AG09309 (cell line): ENCODE measurements at regions not wholly inside any gene's neighbourhood (a gene's known extent, or its start where the extent isn't known, plus 50 kb on each side); places are given as distances from the start of the nearest gene placed in this dataset.

Experiments
- DNase-seq: peaks from one replicate; pipeline ENCODE4 v3.0.0-alpha.2; 2010; ENCODE audit warnings: low read depth
- H3K4me3 ChIP-seq: 2 replicates; pipeline ENCODE4 v1.5.1; 2011; ENCODE audit warnings: mild to moderate bottlenecking, low read depth, low read length, moderate library complexity; ENCODE audit not compliant: control insufficient read depth
- TF ChIP-seq, protein P1 (sequence below): IDR thresholded peaks from 2 replicates; pipeline ENCODE4 v1.5.1; 2011; ENCODE audit warnings: mild to moderate bottlenecking, low read depth, low read length, inconsistent platforms; ENCODE audit not compliant: insufficient read depth, control insufficient read depth; ENCODE audit errors: missing control alignments

DNA sequence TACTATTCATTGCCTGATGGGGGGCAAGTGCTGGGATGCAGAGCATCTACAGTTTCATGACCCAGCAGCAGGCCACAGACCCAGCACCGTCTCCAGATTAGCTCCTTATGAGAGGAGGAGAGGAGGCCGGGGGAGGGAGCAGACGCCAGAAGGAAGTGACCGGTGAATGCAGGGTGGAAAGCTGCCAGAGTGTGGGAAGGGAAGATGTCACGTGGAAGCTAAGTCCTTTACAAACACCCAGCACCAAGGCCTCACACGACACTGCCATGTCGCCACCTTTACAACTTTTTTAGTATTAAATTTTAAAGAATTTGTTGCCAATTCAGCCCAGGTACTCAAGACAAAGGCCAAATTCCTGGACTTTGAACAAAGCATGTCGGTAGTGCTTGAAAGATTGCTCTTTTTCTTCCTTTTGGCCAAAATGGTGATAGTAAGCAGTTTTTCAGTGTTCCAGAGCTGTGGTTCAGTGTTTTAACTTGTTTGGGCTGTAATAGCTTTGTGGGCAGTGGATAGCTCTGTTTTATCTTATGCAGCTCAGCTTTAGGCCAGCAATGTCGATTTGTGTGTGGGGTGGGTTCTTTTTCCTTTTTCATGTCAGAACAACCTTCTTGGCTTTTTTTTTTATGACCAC is 58.2 kb downstream of the ZBTB38 start:
- TF ChIP-seq, protein P1, sequence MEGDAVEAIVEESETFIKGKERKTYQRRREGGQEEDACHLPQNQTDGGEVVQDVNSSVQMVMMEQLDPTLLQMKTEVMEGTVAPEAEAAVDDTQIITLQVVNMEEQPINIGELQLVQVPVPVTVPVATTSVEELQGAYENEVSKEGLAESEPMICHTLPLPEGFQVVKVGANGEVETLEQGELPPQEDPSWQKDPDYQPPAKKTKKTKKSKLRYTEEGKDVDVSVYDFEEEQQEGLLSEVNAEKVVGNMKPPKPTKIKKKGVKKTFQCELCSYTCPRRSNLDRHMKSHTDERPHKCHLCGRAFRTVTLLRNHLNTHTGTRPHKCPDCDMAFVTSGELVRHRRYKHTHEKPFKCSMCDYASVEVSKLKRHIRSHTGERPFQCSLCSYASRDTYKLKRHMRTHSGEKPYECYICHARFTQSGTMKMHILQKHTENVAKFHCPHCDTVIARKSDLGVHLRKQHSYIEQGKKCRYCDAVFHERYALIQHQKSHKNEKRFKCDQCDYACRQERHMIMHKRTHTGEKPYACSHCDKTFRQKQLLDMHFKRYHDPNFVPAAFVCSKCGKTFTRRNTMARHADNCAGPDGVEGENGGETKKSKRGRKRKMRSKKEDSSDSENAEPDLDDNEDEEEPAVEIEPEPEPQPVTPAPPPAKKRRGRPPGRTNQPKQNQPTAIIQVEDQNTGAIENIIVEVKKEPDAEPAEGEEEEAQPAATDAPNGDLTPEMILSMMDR, result no peak
- no peak overlapping the region for H3K4me3 ChIP-seq
- DNase-seq, result no peak

DNA sequence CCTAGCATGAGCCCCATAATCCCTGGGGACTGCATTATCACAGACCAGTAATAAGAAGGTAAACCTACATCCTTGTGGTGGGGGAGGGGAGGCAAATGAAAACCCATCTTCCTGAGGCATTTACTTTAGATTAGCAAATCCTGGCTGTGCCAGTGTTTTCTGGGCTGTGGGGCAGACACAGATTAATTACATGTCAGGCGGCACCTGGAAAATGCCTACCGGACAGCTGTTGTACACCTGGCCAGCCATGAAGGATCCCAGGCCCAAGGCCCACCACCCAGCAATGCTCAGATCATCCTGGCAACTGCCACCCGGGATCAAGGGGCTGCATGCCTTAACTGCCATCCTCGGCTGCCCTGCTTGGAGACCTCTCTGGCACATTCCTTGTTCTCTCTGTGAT is 59.1 kb upstream of the RASA2 start:
- no peak for DNase-seq
- H3K4me3 ChIP-seq, result no peak overlapping the region
- TF ChIP-seq, protein P1, result no peak

DNA sequence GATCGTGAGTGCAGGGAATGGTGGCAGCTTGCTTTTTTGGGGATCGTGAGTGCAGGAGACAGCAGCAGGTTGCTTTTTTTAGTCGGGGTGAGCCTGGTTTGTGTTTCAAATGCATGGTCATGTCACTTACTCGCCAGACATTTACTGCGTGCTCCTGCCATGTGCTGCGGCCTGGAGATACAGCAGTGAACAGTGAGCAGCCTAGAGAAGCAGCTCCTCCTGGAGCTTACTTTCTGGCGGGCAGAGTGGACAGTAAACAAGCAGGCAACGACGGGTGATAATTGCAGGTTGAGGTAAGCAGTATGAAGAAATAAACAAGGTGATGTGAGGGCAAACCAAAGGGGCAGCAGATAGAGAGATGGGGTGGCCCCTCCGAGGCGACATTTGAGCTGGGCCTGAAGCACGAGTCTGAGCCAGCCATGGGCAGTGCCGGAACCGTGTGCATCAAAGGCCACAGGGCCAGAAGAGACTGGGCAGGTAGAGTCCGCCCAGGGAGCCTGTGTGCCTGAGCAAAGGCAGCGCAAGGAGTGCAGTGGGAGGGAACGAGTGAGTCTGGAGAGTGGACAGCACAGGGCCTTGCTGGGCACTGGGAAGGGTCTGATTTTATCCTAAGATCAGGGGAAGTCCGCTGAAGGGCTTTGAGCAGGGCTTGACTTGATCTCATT is 57.3 kb upstream of the RASA2 start:
- H3K4me3 ChIP-seq, result no peak overlapping the region

DNA sequence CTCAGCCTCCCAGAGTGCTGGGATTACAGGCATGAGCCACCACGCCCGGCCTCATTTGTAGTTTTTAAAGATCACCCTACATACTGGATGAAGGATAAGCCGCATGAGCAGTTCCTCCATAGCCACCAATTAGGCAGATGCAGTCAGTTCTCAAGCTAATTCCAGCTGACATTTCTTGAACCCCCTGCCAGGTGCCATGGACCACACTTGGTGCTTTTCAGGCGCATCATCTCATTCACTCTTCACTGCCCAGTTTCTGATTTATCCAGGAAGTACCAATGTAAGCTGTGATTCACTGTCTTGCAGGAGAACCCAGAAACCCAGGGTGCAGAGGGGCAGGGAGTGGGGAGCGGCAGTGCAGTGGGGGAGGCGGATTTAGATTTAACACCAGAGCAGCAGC is 56.5 kb upstream of the RASA2 start:
- TF ChIP-seq, protein P1, result no peak
- DNase-seq, result no peak
- H3K4me3 ChIP-seq, result no peak overlapping the region

More for the DNA sequence above, 57.3 kb upstream of the RASA2 start:
- TF ChIP-seq, protein P1, result no peak
- no peak for DNase-seq

DNA sequence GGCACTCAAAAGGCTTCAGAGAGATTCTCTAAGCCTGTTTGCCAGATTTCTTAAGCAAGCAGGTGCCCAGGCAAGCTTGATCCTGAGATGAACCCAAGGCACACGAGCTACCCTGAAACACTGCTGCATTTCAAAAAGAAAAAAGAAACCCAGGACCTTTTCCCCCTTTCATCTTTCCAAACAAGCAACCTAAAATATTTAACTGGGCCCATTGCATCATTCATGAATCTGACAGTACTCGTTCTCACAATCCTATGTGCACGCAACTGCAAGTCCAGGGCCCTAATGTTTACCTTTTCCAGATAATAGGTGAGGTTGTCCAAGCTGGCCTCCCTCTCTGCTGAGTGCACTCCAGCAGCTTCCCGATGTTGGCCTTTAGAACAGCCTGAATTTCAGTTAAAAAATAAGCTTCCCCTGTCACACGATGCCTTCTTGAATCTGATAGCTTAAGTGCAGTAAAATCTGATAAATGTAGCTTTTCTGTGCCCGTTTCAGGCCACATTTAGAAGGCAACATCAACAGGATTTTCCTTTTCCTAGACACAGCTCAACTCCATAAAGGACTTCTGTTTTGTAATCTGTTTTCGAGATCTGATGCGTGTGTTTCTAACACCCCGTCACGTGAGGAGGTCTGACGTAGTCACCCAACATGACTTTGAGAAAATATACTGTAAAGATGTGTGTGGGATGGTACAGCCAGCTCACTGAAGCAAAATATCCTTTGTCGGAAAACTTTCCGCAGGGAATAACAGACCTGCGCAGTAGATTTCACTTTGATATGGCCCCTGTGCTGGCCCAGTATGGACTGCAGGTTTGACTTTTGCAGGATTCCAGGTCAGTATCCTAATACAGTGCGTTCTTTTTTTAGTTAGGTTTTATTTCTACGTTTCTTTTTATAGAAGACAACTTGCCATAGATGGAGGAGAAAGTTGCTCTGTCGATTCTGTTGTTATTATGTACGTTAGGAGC is 55.1 kb upstream of the RASA2 start:
- TF ChIP-seq, protein P1, result no peak
- no peak overlapping the region for H3K4me3 ChIP-seq
- DNase-seq, result no peak

DNA sequence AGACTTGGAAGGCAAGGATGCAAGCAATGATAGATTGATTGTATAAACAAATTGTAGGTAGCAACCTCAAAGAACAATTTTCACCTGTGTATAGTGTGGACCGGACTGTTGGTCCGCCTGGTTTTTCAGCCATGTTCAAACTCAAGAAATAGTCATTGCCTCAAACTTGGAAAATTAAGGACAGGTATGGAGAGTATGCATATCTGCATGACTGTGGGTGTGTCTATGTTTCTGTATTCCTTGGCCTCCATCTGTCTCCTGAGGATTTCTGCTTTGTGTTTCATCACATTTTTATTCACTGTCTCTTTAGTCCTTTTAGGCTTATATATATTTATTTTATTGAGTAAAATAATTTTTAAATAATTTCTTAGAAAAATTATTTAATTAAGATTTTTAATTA is 53.9 kb upstream of the RASA2 start:
- DNase-seq, result no peak
- TF ChIP-seq, protein P1, result no peak
- H3K4me3 ChIP-seq, result no peak overlapping the region
